Stimulated activated CD4-positive, alpha-beta T cell treated with anti-CD3 and anti-CD28 coated beads, TNF-alpha, amount 100 ng/mL, for 24 hours (primary cell): ENCODE measurements at regions not wholly inside any gene's neighbourhood (a gene's known extent, or its start where the extent isn't known, plus 50 kb on each side); places are given as distances from the start of the nearest gene placed in this dataset.
"Not testable (repeated sequence)": the region's sequence is repeated elsewhere in the genome, so short reads cannot be mapped to it uniquely, and the experiment has no call there.

ENCODE experiments used
- DNase-seq, 3 experiments: peaks; one replicate each; pipeline ENCODE4 v3.0.0-alpha.2; 2020; ENCODE audit warnings: low read depth in 3 of 3

GRCh38 chr11:69905611-69906452 lies 86.6 kb upstream of the FGF3 start:
- no peak for DNase-seq

GRCh38 chr11:69906453-69906907 lies 87.3 kb upstream of the FGF3 start:
- no peak for DNase-seq

GRCh38 chr11:69907611-69908010 lies 88.4 kb upstream of the FGF3 start:
- no peak for DNase-seq

GRCh38 chr11:69908511-69909220 lies 89.5 kb upstream of the FGF3 start:
- no peak for DNase-seq

GRCh38 chr11:69909561-69910518 lies 90.6 kb upstream of the FGF3 start:
- no peak for DNase-seq

GRCh38 chr11:69910519-69911309 lies 91.5 kb upstream of the FGF3 start:
- DNase-seq: no peak

GRCh38 chr11:69911310-69912160 lies 92.3 kb upstream of the FGF3 start:
- no peak for DNase-seq

GRCh38 chr11:69912161-69912910 lies 93.1 kb upstream of the FGF3 start:
- DNase-seq: no peak

- no peak for DNase-seq
Observed at GRCh38 chr11:69912911-69913451, 93.8 kb upstream of the FGF3 start.

GRCh38 chr11:69913591-69914285 lies 94.5 kb upstream of the FGF3 start:
- DNase-seq: no peak

- DNase-seq: no peak
Observed at GRCh38 chr11:69914286-69915150, 95.3 kb upstream of the FGF3 start.

GRCh38 chr11:69915151-69915500 lies 95.9 kb upstream of the FGF3 start:
- DNase-seq: no peak

GRCh38 chr11:69915501-69916250 lies 96.5 kb upstream of the FGF3 start:
- DNase-seq: peak in 1 of 3 experiments; percentile 50

GRCh38 chr11:69916251-69916649 lies 97.0 kb upstream of the FGF3 start:
- not testable (repeated sequence) for DNase-seq

GRCh38 chr11:69916806-69917387 lies 97.7 kb upstream of the FGF3 start:
- DNase-seq: no peak

- DNase-seq: no peak
Observed at GRCh38 chr11:69917529-69917928, 98.3 kb upstream of the FGF3 start.
